Fibroblast of gingiva (primary cell): ENCODE measurements at regions not wholly inside any gene's neighbourhood (a gene's known extent, or its start where the extent isn't known, plus 50 kb on each side); places are given as distances from the start of the nearest gene placed in this dataset.

Experiments
- DNase-seq: peaks from one replicate; pipeline ENCODE4 v3.0.0-alpha.2; 2011; ENCODE audit warnings: low read depth

DNA sequence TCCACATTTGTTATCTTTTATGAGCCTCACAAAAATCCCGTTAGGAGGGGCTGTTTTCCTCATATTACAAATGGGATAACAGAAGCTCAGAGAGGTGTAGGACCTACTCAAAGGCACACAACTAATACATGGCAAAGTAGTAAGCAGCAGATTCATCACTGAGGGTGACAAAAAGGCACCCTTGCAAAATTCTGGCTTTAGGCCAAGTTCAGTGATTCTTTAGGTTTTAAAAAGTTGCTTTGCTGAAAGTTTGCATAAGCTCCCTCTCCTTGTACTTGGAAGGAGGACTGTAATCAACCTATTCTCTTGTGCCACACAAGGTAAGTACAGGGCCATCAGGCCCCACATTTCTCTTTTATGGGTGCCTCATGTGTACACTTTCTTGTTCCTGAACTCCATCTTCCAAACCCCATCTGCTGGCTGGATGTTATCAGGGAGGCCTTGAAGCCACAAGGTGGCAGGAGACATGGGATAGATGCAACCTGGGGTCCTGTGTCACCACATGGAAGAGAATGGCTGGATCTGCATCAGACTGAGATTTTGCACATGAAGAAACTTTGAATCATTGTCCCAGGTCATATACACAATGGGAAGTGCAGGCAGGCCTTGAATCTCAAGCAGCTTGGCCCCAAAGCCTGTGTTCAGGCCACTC is 311.6 kb downstream of the MSX2 start:
- DNase-seq = no peak

DNA sequence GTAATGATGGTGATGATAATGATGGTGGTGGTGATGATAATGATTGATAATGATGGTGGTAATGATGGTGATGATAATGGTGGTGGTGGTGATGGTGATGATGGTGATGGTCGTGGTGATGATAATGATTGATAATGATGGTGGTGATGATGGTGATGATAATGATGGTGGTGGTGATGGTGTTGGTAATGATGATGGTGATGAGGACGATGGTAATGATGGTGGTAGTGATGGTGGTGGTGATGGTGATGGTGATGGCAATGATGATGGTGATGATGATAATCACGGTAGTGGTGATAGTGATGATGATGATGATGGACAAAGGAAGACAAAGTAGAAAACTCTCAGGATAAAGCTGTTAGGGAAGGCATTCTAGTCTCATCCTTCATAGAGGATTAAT is 310.5 kb downstream of the MSX2 start:
- no peak for DNase-seq

GRCh38 chr5:175032741-175033151 is 308.4 kb downstream of the MSX2 start:
- DNase-seq = no peak

GRCh38 chr5:175032013-175032412 is 307.6 kb downstream of the MSX2 start:
- DNase-seq = no peak

DNA sequence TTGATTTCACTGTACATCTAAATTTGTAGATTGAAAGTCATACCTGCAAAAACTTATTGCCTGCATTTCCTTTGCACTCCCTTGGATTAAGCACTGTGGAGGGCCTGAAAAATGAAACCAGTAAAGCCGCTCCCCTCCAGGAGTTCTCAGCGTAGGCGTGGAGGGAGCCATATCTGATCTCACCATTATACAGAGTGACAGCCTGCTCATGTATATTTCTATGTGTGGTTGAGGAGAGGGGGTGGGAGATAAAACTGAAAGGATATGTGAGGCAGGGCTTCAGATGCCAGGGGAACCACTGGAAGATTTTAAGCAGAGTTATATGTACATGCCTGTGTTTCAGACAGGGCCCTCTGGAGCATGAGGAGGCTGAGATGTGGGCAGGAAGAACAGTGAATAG is 303.0 kb downstream of the MSX2 start:
- DNase-seq = no peak

DNA sequence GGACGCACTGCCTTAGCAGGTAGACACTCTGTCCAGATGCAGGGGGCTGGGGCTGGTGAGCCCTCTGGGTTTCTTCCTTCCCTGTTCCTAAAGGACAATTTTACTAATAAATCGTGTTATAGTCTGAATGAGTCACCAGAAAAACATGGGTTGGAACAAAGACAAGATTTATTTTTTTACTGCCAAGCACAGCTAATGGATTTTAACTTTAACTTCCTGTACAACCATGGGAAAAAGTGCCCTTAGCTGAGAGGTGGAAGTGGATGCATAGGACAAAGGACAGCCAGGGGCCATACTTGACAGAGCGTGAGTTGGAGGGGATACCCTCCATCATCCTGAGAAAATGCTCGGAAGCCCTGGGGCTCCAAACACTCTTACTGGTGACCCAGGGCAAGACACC is 300.7 kb downstream of the MSX2 start:
- no peak for DNase-seq

GRCh38 chr5:175021841-175022625 is 297.7 kb downstream of the MSX2 start:
- no peak for DNase-seq

GRCh38 chr5:175021321-175021720 is 296.9 kb downstream of the MSX2 start:
- no peak for DNase-seq

- DNase-seq = no peak
Observed at GRCh38 chr5:175015028-175015685, 290.8 kb downstream of the MSX2 start.

DNA sequence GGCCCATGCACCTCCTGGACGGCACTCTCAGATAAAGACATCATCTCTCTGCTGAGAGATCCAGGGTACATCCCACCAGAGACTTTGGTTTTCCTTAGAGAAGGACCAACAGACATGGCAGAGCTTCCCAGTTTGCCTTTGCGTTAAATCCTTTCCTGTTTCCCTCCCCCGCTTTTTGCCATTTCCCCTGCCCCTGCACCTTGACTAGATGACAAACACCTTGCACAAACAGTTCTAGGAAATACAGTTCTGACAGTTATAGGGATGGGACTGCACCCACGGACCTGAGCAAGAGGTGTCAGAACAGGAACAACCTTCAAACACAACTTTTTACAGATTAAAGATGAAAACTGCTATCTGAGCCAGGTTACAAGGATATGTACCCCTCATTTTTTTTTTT is 288.9 kb downstream of the MSX2 start:
- DNase-seq = no peak

- no peak for DNase-seq
Observed at GRCh38 chr5:175012267-175012666, 287.9 kb downstream of the MSX2 start.

DNA sequence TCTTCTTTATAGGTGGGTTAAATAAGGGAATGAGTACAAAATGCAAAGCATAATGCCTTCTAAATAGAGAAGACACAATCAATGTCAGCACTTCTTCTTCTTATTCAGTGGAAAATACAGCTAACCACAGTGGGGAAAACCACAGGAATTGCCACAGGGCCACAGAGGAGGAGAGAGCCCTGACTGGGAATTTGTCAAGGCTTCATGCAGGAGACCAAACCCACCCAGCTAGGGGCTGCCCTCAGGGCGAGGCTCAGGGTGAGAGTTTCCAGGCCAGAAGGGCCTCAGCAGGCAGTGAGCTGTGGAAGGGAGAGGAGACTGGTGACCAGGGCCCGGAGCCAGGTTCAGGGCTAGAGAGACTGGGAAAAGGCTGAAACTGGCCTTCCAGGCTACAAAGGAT is 279.1 kb downstream of the MSX2 start:
- DNase-seq = no peak

DNA sequence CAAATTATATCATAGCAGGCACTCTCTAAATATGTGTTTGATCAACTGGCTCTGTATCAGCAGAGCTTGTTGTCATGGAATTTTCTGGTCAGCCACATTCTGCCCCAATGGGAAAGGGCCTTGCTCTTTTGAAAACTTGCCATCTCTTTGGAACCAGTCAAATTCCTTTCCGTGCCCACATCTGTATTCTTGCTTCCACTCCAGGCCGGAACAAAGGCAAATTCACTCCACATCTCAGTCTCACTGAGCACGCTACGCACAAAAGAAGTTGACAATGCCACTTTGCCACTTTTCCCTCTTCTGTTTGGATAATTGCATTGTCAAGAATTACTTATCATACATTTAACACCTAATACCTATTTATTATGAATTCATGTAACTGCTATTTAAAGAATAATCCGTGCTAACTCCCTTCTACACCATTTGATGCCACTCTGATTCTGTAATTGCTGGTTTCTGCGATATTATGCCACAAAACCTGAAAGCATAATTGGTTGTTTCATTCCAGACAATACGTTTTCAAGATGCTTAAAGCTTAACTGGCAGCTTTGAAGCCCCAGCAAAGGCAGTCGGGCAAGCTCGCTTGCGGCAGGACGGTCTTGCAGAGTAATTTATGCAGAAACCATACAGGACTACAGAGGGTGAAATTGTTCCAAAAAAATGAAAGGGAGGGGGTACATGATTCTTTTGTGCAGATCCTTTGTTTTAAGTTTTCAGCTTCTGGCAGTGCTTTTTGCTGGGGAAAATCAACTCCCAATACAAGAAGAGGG is 277.7 kb downstream of the MSX2 start:
- DNase-seq = no peak

- no peak for DNase-seq
Observed at GRCh38 chr5:175001311-175001710, 276.9 kb downstream of the MSX2 start.

- DNase-seq = no peak
Observed at GRCh38 chr5:174999581-174999980, 275.2 kb downstream of the MSX2 start.

GRCh38 chr5:174998131-174998730 is 273.8 kb downstream of the MSX2 start:
- no peak for DNase-seq

DNA sequence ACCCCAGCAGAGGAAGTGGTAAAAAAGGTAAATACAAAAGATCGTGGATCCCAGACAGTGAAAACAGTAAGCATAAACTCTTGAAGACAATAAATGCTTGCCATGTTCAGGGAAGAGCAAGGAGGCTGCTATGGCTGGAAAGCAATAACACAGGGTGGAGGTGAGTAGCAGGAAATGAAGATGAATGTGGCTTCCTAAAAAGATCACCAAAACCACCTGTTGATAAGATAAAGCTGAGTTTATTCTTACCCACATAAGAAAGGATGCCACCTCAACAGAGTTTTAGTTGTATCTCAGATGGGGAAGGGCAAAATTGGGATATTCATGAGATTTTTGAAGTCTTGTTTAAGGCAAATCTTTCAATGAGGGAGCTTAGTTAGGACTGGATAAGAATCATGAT is 273.3 kb downstream of the MSX2 start:
- DNase-seq = no peak

DNA sequence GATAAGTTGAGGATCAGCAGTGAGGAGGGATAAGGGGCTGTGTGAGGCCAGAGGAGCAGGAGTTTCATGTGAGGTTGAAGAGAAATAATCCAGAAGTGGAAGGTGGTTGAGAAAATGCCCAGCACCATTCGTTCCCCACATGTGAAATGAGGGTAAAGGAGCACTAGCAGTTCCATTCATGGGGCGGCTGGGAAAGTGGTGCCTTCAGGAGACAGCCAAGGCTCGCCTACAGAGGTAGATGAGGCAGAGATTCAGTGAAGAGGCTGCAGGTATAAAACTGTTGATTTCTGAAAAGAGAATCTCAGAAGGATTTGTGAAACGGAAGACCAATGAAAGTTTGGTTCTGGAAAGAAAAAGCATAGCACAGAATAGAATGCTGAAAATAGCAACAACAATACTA is 272.6 kb downstream of the MSX2 start:
- DNase-seq = no peak

DNA sequence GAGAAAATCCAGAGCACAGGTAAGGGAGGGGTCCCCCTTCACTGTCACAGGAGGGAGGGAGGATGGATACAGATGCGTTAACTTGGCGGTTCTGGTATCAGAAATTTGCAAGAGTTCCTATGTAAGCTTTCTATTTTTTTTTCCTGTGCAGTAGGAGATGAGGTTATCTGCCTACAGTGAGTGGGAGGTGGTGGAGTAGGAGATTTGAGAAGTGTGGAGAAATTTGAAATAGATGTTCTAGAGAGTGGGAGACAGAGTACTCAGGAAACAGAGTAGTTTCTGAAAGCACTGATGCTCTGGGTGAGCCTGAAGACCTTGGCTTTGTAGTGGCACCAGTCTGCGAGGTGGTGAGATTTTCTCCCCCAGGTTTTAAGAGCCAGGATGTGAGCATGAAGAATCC is 271.4 kb downstream of the MSX2 start:
- DNase-seq = no peak

- DNase-seq = no peak
Observed at GRCh38 chr5:174991847-174992246, 267.5 kb downstream of the MSX2 start.

GRCh38 chr5:174990909-174991308 is 266.5 kb downstream of the MSX2 start:
- no peak for DNase-seq

GRCh38 chr5:174987443-174988012 is 263.1 kb downstream of the MSX2 start:
- DNase-seq = no peak
